GM20431 (cell line): ENCODE measurements at regions not wholly inside any gene's neighbourhood (a gene's known extent, or its start where the extent isn't known, plus 50 kb on each side); places are given as distances from the start of the nearest gene placed in this dataset.

Experiments
- in situ Hi-C: fragments of 300-500 bp; cut with MseI, MboI; formaldehyde crosslinking; loops from one replicate; pipeline ENCODE4 v1.15.0; 2020; ENCODE audit warnings: low sequenced_read_pairs; ENCODE audit not compliant: unreplicated experiment

- in situ Hi-C loops: no loop called here
Observed at GRCh38 chr9:13524245-13524644, 244.8 kb upstream of the MPDZ start.

GRCh38 chr9:13520069-13520468 is 240.6 kb upstream of the MPDZ start:
- in situ Hi-C loops: no loop called here

- in situ Hi-C loops: no loop called here
Observed at GRCh38 chr9:13513716-13514444, 234.4 kb upstream of the MPDZ start.

- in situ Hi-C loops: no loop called here
Observed at GRCh38 chr9:13513286-13513685, 233.8 kb upstream of the MPDZ start.

- in situ Hi-C loops: no loop called here
Observed at GRCh38 chr9:13508681-13509080, 229.2 kb upstream of the MPDZ start.

- in situ Hi-C loops: no loop called here
Observed at GRCh38 chr9:13508086-13508485, 228.6 kb upstream of the MPDZ start.

DNA sequence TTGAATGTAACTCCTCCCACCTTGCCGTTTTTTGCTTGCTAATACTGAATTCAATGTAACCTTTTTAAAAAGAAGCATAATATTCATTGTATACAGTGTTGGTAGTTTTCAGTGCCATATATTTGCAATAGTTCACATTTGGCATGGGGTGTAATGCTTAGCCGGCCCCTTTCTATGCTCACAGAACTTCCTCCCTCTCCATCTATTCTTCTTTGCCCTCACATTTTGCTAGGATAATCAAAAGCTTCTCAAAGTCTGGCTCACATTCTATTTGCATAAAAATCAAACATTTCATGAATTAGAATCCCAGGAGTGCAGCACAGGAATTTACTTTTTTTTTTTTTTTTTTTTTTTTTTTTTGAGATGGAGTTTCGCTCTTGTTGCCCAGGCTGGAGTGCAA is 226.3 kb upstream of the MPDZ start:
- in situ Hi-C loops: no loop called here

- in situ Hi-C loops: no loop called here
Observed at GRCh38 chr9:13503599-13503998, 224.1 kb upstream of the MPDZ start.

- in situ Hi-C loops: no loop called here
Observed at GRCh38 chr9:13502484-13502883, 223.0 kb upstream of the MPDZ start.

DNA sequence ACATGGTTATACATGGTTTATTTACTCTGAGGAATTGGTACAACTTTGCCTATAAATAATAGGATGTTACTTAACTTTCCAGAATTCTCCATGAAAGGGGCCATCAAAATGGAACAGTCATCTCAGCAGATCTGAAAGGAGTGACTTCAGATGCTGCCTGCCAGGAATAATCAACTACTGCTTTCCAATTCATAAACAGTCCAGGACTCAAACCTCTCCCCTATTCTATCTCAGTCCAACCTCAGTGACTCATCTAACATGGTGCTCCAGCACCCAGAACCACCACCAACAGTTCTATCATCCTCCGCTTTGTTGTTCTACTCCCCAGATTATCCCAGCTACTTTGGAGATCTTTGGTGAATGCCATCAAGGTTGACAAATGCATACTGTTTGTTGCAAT is 221.5 kb upstream of the MPDZ start:
- in situ Hi-C loops: no loop called here

DNA sequence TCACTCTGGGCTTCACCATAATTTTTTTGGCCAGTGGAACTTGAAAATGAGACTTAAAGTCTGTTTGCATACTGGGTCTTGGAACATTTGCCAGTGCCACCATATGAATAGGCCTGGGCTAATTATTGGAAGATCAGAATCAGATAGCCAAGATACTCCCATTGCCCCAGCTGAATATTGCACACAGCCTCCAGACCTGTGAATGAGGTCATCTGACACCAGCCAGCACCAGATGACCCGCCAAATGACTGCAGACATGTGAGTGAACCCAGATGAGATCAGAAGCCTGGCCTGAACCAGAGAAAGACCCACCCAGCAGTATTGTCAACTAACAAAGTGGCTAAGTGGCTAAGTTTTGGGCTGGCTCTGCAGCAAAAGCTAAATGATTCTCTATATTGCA is 220.5 kb upstream of the MPDZ start:
- in situ Hi-C loops: no loop called here

- in situ Hi-C loops: no loop called here
Observed at GRCh38 chr9:13493697-13494096, 214.2 kb upstream of the MPDZ start.

- in situ Hi-C loops: no loop called here
Observed at GRCh38 chr9:13491493-13492424, 212.3 kb upstream of the MPDZ start.

DNA sequence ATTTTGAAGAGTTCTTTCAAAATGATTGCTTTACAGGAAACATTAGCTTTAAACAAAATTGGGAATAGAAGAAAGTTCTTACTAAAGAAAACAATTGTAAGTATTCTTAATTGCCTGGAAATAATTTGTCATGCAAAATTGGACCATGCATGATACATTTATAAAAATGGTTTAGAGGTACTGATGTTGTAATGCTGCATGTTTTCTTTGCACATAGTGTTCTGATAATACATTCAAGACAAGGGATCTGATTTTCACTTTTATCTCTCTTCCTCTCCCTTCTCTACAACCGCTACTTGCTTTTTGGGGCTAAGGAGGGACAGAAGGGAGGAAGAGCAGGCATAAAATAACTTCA is 211.6 kb upstream of the MPDZ start:
- in situ Hi-C loops: no loop called here

- in situ Hi-C loops: no loop called here
Observed at GRCh38 chr9:13487936-13488335, 208.4 kb upstream of the MPDZ start.

DNA sequence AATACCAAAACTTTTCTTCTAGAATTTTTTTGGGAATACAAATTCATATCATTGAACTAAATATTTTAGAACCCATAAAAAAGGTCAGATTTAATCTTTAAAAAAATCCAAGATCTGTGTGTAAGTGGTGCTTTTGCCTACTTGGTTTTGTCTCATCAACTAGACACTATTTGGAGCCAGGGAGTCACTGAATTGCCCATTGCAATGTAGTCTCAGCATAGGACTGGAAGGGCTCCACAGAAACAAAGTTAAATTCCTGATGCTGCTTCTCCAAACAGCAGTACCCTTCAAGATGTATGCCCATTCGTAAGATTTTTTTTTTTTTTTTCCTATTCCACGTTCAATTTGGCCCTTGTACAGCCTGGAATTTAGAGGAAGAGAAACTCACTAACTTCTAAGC is 208.0 kb upstream of the MPDZ start:
- in situ Hi-C loops: no loop called here

DNA sequence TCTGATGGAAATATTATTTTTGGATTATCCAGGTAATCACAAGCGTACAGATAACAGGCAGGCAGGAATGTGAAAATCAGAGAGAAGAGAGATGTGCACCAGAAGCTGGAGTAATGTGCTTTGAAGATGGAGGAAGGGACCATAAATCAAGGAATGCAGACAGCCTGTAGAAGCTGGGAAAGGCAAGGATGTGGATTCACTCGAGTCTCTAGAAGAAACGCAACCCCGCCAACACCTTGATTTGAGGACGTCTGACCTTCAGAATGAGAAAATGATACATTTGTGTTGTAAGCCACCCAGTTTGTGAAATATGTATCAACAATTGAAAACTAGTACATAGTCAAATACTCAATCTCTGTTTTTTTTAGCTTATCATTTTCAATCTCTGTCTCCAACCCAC is 207.6 kb upstream of the MPDZ start:
- in situ Hi-C loops: no loop called here

DNA sequence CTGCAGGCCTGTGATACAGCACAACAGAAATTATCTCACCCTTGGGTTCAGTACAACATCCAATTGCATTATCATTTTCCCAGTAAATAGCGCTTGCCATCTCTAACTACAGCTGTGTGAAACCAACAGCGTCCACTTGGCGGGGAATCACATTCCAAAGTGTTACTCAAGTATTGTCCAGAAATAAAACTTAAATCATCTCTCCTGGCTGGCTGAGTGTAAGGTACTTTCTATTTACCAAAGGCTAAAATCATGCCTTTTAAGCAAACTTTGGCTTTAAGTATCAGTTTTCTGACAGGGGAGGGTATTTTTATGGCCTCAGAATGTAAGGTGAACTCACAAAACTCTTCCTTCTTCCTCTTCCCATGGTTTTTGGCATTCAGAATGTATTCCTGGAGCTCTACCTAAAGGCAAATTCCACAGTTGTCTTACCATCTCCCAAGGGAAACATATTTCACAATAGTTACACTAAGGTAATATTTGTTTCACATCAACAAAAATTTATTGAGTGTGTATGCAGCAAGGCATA is 205.6 kb upstream of the MPDZ start:
- in situ Hi-C loops: no loop called here

DNA sequence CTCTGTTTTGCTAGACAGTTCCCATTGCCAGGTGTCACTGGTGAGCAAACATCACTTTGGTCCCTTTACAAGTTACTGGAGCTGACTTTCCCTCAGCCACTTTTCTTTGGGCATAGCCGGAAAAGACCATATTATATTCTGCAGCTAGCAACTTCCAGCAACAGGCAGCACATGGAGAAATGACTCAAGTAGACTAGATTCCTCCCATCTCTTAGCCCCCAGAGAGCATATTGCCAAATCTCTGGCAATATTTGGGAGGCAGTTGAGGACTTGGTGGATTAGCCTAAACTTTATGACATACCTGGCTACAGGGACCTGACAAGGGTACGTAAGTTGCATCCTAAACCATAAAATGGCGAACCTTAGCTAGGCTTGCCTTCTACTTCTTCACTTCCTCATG is 204.7 kb upstream of the MPDZ start:
- in situ Hi-C loops: no loop called here

DNA sequence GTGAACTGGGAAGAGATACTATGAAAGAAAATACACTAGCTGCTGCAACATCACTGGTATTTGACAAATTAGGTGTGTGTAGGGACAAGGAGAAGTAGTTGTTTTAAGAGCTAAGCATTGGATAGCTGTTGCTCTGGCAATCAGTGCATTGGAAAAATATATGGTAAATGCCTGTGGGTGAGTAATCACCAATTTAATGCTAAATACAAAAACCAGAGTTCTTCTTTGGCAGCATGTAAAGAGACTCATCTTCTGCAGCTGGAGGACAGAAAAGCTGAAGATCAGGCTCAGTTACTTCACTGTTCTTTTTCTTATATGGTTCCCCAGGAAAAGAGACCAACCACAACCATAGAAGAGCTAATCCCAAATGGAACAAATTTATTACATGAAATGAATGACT is 201.8 kb upstream of the MPDZ start:
- in situ Hi-C loops: no loop called here

DNA sequence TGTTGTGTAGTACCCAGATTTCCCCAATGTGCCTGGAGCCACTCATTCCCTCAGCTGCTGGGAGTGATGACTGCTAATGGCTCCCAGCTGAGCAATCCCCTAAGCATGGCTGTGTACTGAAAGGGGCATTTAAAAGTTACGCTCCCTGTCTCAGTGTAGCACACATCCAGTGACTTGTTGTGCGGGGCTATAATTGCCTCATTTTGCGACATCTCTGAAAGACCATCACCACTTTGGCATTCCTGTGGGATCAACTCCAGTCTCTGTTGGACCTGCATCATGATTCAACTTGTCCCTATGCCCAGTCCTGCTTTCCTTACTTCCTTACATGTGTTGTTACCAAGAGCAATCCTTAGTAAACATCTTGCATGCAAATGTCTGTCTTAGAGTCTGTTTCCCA is 201.2 kb upstream of the MPDZ start:
- in situ Hi-C loops: no loop called here
